Liver (tissue), 8 donors: ENCODE measurements at regions not wholly inside any gene's neighbourhood (a gene's known extent, or its start where the extent isn't known, plus 50 kb on each side); places are given as distances from the start of the nearest gene placed in this dataset.

ENCODE experiments used
- DNase-seq: peaks from one replicate; pipeline ENCODE4 v3.0.0-alpha.2; 2017; ENCODE audit warnings: low spot score
- H3K27ac ChIP-seq, 2 donors: one replicate each; pipeline ENCODE4 v1.7.0; 2013; ENCODE audit warnings: inconsistent platforms in 2 of 2, low read length in 2 of 2, control low read depth in 1 of 2, low read depth in 1 of 2, mild to moderate bottlenecking in 1 of 2
- H3K27me3 ChIP-seq, 4 donors: one replicate each; pipeline versions ENCODE4 v1.6.1 to v1.7.0; 2013; ENCODE audit warnings: low read length in 3 of 4, inconsistent platforms in 1 of 4, mild to moderate bottlenecking in 1 of 4, moderate library complexity in 1 of 4; ENCODE audit not compliant: control insufficient read depth in 4 of 4, insufficient read depth in 4 of 4
- H3K36me3 ChIP-seq, 4 donors: one replicate each; pipeline versions ENCODE4 v1.6.1 to v1.7.0; 2013; ENCODE audit warnings: low read length in 3 of 4, mild to moderate bottlenecking in 3 of 4, low read depth in 1 of 4, moderate library complexity in 1 of 4; ENCODE audit not compliant: control insufficient read depth in 4 of 4, insufficient read depth in 3 of 4
- H3K4me1 ChIP-seq, 4 donors: one replicate each; pipeline versions ENCODE4 v1.6.1 to v1.7.0; 2013; ENCODE audit warnings: low read length in 3 of 4, mild to moderate bottlenecking in 3 of 4, moderate library complexity in 1 of 4; ENCODE audit not compliant: control insufficient read depth in 4 of 4, insufficient read depth in 4 of 4
- H3K4me3 ChIP-seq, 3 donors: one replicate each; pipeline versions ENCODE4 v1.6.1 to v1.7.0; 2013; ENCODE audit warnings: low read length in 3 of 3, control low read depth in 1 of 3, low read depth in 1 of 3, mild to moderate bottlenecking in 1 of 3
- H3K9ac ChIP-seq, 2 donors: one replicate each; pipeline ENCODE4 v1.7.0; 2013; ENCODE audit warnings: low read length in 2 of 2, mild to moderate bottlenecking in 2 of 2, moderate library complexity in 2 of 2, control low read depth in 1 of 2, low read depth in 1 of 2
- H3K9me3 ChIP-seq, 4 donors: one replicate each; pipeline versions ENCODE4 v1.6.1 to v1.7.0; 2013; ENCODE audit warnings: low read length in 3 of 4; ENCODE audit not compliant: control insufficient read depth in 4 of 4
- ATF3 ChIP-seq: IDR thresholded peaks from 2 replicates; pipeline ENCODE4 v1.6.1; 2016; ENCODE audit warnings: antibody characterized with exemption
- CTCF ChIP-seq: fragments of 150-350 bp; IDR thresholded peaks from 2 replicates; pipeline ENCODE4 v1.5.1; 2017; ENCODE audit warnings: improper control_type of control experiment, low read depth, low read length; ENCODE audit not compliant: missing input control
- EGR1 ChIP-seq, 2 donors: IDR thresholded peaks; 2 replicates each; pipeline ENCODE4 v1.6.1; 2016 to 2018; ENCODE audit warnings: antibody characterized with exemption in 2 of 2, low read depth in 2 of 2
- FOXA1 ChIP-seq: IDR thresholded peaks from 2 replicates; pipeline ENCODE4 v1.6.1; 2016; ENCODE audit warnings: antibody characterized with exemption
- GABPA ChIP-seq, 2 donors: IDR thresholded peaks in 1 of 2; conservative IDR thresholded peaks in 1 of 2; 2 replicates each; pipeline ENCODE4 v1.6.1; 2016; ENCODE audit warnings: antibody characterized with exemption in 2 of 2, mild to moderate bottlenecking in 1 of 2, moderate library complexity in 1 of 2
- HNF4A ChIP-seq, 2 donors: conservative IDR thresholded peaks; 2 replicates each; pipeline ENCODE4 v1.6.1; 2016; ENCODE audit warnings: antibody characterized with exemption in 2 of 2, mild to moderate bottlenecking in 2 of 2
- HNF4G ChIP-seq: IDR thresholded peaks from 2 replicates; pipeline ENCODE4 v1.6.1; 2016; ENCODE audit warnings: antibody characterized with exemption
- MAX ChIP-seq: IDR thresholded peaks from 2 replicates; pipeline ENCODE4 v1.6.1; 2016; ENCODE audit warnings: antibody characterized with exemption
- NR2F2 ChIP-seq: IDR thresholded peaks from 2 replicates; pipeline ENCODE4 v1.6.1; 2016; ENCODE audit warnings: antibody characterized with exemption
- RAD21 ChIP-seq, 2 donors: IDR thresholded peaks; 2 replicates each; pipeline ENCODE4 v1.6.1; 2016; ENCODE audit warnings: antibody characterized with exemption in 2 of 2, mild to moderate bottlenecking in 2 of 2
- REST ChIP-seq: IDR thresholded peaks from 2 replicates; pipeline ENCODE4 v1.6.1; 2016; ENCODE audit warnings: antibody characterized with exemption, mild to moderate bottlenecking
- SP1 ChIP-seq: IDR thresholded peaks from 2 replicates; pipeline ENCODE4 v1.6.1; 2018; ENCODE audit warnings: antibody characterized with exemption, mild to moderate bottlenecking
- TAF1 ChIP-seq: conservative IDR thresholded peaks from 2 replicates; pipeline ENCODE4 v1.6.1; 2016; ENCODE audit warnings: antibody characterized with exemption, mild to moderate bottlenecking
- YY1 ChIP-seq: IDR thresholded peaks from 2 replicates; pipeline ENCODE4 v1.6.1; 2016; ENCODE audit warnings: antibody characterized with exemption, mild to moderate bottlenecking
- WGBS: extraction: QIAGEN DNeasy Blood & Tissue Kit; methylation state at CpG from one replicate; pipeline ENCODE4 v1.1.7; 2013; 5-methylcytosine and 5-hydroxymethylcytosine counted together
- donor health status: healthy.
- donor health status: healthy.
- donor health status: healthy.
- donor health status: healthy.
- donor health status: healthy.

GRCh38 chr5:145141534-145141933, 693.6 kb downstream of the PRELID2 start:
- Histone ChIP-seq H3K27me3 (peaks cover 0 to 4% (median 0%) of the 10 kb centered on the region in 4 donors), H3K27ac (no peak overlapping the region), H3K36me3 (no peaks in the 10 kb centered on the region), H3K9ac (no peak overlapping the region), H3K9me3 (no peaks in the 10 kb centered on the region), H3K4me1 (no peaks in the 10 kb centered on the region), H3K4me3 (no peak overlapping the region)
- WGBS: 84% methylated on average over 1 of the region's 1 CpG
- TF ChIP-seq NR2F2 (no peak), HNF4G (no peak), SP1 (no peak), CTCF (no peak), RAD21 (IDR thresholded peaks at IDR 0.05) (no peak), EGR1 (IDR thresholded peaks at IDR 0.05; ENCODE audit: low read depth in 2 of 2) (no peak), TAF1 (no peak), GABPA (IDR thresholded peaks at IDR 0.05 in 1 of 2, conservative IDR thresholded peaks at IDR 0.05 in 1 of 2) (no peak), HNF4A (conservative IDR thresholded peaks at IDR 0.05) (no peak), FOXA1 (no peak)
- no peak for DNase-seq

- H3K9me3 ChIP-seq: no peaks in the 10 kb centered on the region
- H3K4me3 ChIP-seq: no peak overlapping the region
- H3K27me3 ChIP-seq: no peaks in the 10 kb centered on the region
- DNase-seq: no peak
- no peak for TF ChIP-seq FOXA1
- no peak for TF ChIP-seq HNF4A (conservative IDR thresholded peaks at IDR 0.05)
- TF ChIP-seq SP1: no peak
- no peak for TF ChIP-seq EGR1 (IDR thresholded peaks at IDR 0.05; ENCODE audit: low read depth in 2 of 2)
- no peak for TF ChIP-seq MAX
- TF ChIP-seq GABPA (IDR thresholded peaks at IDR 0.05 in 1 of 2, conservative IDR thresholded peaks at IDR 0.05 in 1 of 2): no peak
- no peak for TF ChIP-seq ATF3
- TF ChIP-seq YY1: no peak
- no peak for TF ChIP-seq CTCF
- no peak for TF ChIP-seq REST
- no peak for TF ChIP-seq HNF4G
- no peak for TF ChIP-seq RAD21 (IDR thresholded peaks at IDR 0.05)
- TF ChIP-seq NR2F2: no peak
- no peaks in the 10 kb centered on the region for H3K36me3 ChIP-seq
- no peak overlapping the region for H3K27ac ChIP-seq
- WGBS: 24% methylated on average over 3 of the region's 3 CpGs
- H3K9ac ChIP-seq: no peak overlapping the region
- no peaks in the 10 kb centered on the region for H3K4me1 ChIP-seq
These were observed 704.1 kb downstream of the PRELID2 start for GRCh38 chr5:145130996-145131395.
